OCI-LY7 (cell line): ENCODE measurements at regions not wholly inside any gene's neighbourhood (a gene's known extent, or its start where the extent isn't known, plus 50 kb on each side); places are given as distances from the start of the nearest gene placed in this dataset.

Experiments used
- BruUV-seq: library from RNA; stranded (reverse); fragments of 400-500 nt; replicated peaks from 2 replicates; lab custom pipeline; 2021; lab: Mats Ljungman, UMichigan
- CTCF ChIA-PET: fragments of 300-600 bp; sonication (Branson Sonifier 250); formaldehyde crosslinking; loops from one replicate; lab custom pipeline; 2022; ENCODE audit warnings: antibody characterized with exemption; ENCODE audit not compliant: unreplicated experiment; lab: Charles Lee
- POLR2A ChIA-PET: fragments of 300-600 bp; sonication (Branson Sonifier 250); formaldehyde crosslinking; loops from one replicate; lab custom pipeline; 2022; ENCODE audit warnings: antibody characterized with exemption; lab: Charles Lee
- DNase-seq: peaks from one replicate; pipeline ENCODE4 v3.0.0-alpha.2; 2015; ENCODE audit warnings: low spot score
- H2AFZ ChIP-seq: fragments of 200-600 bp; sonication (generic), shearing (Covaris generic); 2 replicates; pipeline ENCODE4 v1.6.1; 2014; ENCODE audit warnings: mild to moderate bottlenecking, antibody characterized with exemption, low read length, moderate library complexity
- H3K27ac ChIP-seq: fragments of 200-600 bp; sonication (generic); 2 replicates; pipeline ENCODE4 v1.5.1; 2014; ENCODE audit warnings: mixed run types, low read depth, mild to moderate bottlenecking, moderate library complexity, low read length, inconsistent platforms; ENCODE audit not compliant: poor library complexity, severe bottlenecking
- H3K36me3 ChIP-seq: fragments of 200-600 bp; sonication (generic); 2 replicates; pipeline ENCODE4 v1.6.1; 2014; ENCODE audit warnings: mild to moderate bottlenecking, antibody characterized with exemption, low read length, moderate library complexity, mixed read lengths; ENCODE audit not compliant: insufficient read depth
- H3K4me1 ChIP-seq: fragments of 200-600 bp; sonication (generic); 2 replicates; pipeline ENCODE4 v1.5.1; 2014; ENCODE audit warnings: mild to moderate bottlenecking, low read length; ENCODE audit not compliant: insufficient read depth, poor library complexity, severe bottlenecking
- H3K4me2 ChIP-seq: fragments of 200-600 bp; sonication (generic); 2 replicates; pipeline ENCODE4 v1.6.1; 2014; ENCODE audit warnings: mild to moderate bottlenecking, low read length
- H3K4me3 ChIP-seq: fragments of 200-600 bp; sonication (generic); 2 replicates; pipeline ENCODE4 v1.5.1; 2014; ENCODE audit warnings: mild to moderate bottlenecking, low read depth, low read length; ENCODE audit not compliant: poor library complexity, severe bottlenecking
- H3K79me2 ChIP-seq: fragments of 200-600 bp; sonication (generic); 2 replicates; pipeline ENCODE4 v1.6.1; 2016; ENCODE audit warnings: low read depth, mild to moderate bottlenecking, low read length, moderate library complexity, mixed read lengths; ENCODE audit not compliant: insufficient read depth
- H3K9me2 ChIP-seq: fragments of 200-600 bp; sonication (generic); 2 replicates; pipeline ENCODE4 v1.6.1; 2016; ENCODE audit warnings: mild to moderate bottlenecking, low read length, mixed read lengths; ENCODE audit not compliant: insufficient read depth
- H3K9me3 ChIP-seq: fragments of 200-600 bp; sonication (generic); 2 replicates; pipeline ENCODE4 v1.6.1; 2014; ENCODE audit warnings: mild to moderate bottlenecking, mixed run types, low read length, mixed read lengths
- H4K20me1 ChIP-seq: fragments of 200-600 bp; sonication (generic); 2 replicates; pipeline ENCODE4 v1.6.1; 2014; ENCODE audit warnings: mild to moderate bottlenecking, antibody characterized with exemption, low read length, moderate library complexity, mixed read lengths; ENCODE audit not compliant: insufficient read depth
- EZH2phosphoT487 ChIP-seq: fragments of 200-600 bp; sonication (generic); IDR thresholded peaks from 2 replicates; pipeline ENCODE4 v1.6.1; 2018; ENCODE audit warnings: low read depth, borderline replicate concordance, mild to moderate bottlenecking, mixed run types, antibody characterized with exemption, low read length, moderate library complexity, mixed read lengths
- intact Hi-C: fragments of 100-400 bp; cut with micrococcal nuclease; formaldehyde crosslinking; loops from one replicate; pipeline ENCODE4 v1.10.0; 2022; ENCODE audit not compliant: unreplicated experiment
- TF ChIP-seq, protein P1 (sequence below): fragments of 200-600 bp; sonication (generic); conservative IDR thresholded peaks from 2 replicates; pipeline ENCODE4 v1.5.1; 2014; ENCODE audit warnings: mild to moderate bottlenecking, antibody characterized with exemption, low read length, moderate library complexity, mixed read lengths

DNA sequence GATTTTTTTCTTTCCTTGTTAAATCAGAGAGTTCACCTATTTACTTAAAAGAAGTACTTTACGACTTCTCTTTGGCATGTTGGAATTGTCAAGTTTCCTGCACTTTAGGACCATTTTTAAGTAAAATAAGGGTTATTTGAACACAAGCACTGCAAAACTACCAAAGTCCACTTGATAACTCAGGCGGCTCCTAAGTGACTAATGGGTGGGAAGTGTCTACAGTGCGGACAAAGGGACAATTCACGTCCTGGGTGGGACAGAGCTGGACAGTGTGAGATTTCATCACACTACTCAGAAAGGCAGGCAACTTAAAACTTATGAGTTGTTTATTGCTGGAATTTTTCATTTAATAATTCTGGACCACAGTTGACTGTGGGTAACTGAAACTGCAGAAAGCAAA, 590.2 kb upstream of the UBE2E2 start:
- no peaks in the 10 kb centered on the region for H3K79me2 ChIP-seq
- no peaks in the 10 kb centered on the region for H4K20me1 ChIP-seq
- BruUV-seq = no TSS peak
- no peak for DNase-seq
- no peaks in the 10 kb centered on the region for H3K9me2 ChIP-seq
- H3K27ac ChIP-seq = no peak overlapping the region
- ChIA-PET CTCF (no interaction called here), POLR2A (no interaction called here)
- intact Hi-C loops = no loop called here
- no peaks in the 10 kb centered on the region for H3K9me3 ChIP-seq
- no peak overlapping the region for H3K4me3 ChIP-seq
- no peak overlapping the region for H2AFZ ChIP-seq
- H3K4me1 ChIP-seq = no peaks in the 10 kb centered on the region
- H3K4me2 ChIP-seq = no peak overlapping the region
- TF ChIP-seq, protein P1, sequence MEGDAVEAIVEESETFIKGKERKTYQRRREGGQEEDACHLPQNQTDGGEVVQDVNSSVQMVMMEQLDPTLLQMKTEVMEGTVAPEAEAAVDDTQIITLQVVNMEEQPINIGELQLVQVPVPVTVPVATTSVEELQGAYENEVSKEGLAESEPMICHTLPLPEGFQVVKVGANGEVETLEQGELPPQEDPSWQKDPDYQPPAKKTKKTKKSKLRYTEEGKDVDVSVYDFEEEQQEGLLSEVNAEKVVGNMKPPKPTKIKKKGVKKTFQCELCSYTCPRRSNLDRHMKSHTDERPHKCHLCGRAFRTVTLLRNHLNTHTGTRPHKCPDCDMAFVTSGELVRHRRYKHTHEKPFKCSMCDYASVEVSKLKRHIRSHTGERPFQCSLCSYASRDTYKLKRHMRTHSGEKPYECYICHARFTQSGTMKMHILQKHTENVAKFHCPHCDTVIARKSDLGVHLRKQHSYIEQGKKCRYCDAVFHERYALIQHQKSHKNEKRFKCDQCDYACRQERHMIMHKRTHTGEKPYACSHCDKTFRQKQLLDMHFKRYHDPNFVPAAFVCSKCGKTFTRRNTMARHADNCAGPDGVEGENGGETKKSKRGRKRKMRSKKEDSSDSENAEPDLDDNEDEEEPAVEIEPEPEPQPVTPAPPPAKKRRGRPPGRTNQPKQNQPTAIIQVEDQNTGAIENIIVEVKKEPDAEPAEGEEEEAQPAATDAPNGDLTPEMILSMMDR = no peak
- no peak for TF ChIP-seq EZH2phosphoT487
- no peaks in the 10 kb centered on the region for H3K36me3 ChIP-seq

DNA sequence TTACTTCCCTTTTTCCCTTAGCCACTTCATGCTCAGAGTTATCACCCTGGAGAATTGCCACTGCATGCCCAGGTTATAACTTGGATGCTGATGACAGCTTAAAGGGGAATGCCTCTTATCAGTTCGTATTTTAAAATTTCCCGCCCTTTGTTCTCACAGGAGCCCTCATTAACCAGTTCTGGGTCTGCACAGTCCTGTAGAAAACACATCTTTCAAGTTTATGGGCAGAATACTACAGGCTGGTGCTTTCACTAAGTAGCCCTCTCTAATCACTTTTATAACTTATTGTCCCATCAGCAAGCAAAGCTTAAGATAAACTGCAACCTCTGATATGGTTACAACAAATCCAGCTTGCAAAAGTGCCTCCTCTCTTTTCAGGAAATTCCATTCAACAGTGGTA, 587.3 kb upstream of the UBE2E2 start:
- POLR2A ChIA-PET = interaction anchor here (0.6 to 1.5 kb wide), 2 partner anchors 15 to 497 kb away, joined by 4 read pairs; no protein-coding TSS in a partner anchor
- no peak overlapping the region for H3K27ac ChIP-seq
- no peaks in the 10 kb centered on the region for H3K9me2 ChIP-seq
- intact Hi-C loops = no loop called here
- no peaks in the 10 kb centered on the region for H3K4me1 ChIP-seq
- no peaks in the 10 kb centered on the region for H3K79me2 ChIP-seq
- CTCF ChIA-PET = no interaction called here
- BruUV-seq = no TSS peak
- no peak for DNase-seq
- H3K4me3 ChIP-seq = no peak overlapping the region
- H3K4me2 ChIP-seq = no peak overlapping the region
- H2AFZ ChIP-seq = no peak overlapping the region
- no peaks in the 10 kb centered on the region for H3K36me3 ChIP-seq
- TF ChIP-seq EZH2phosphoT487 = no peak
- TF ChIP-seq, protein P1 = no peak
- no peaks in the 10 kb centered on the region for H4K20me1 ChIP-seq
- H3K9me3 ChIP-seq = no peaks in the 10 kb centered on the region

DNA sequence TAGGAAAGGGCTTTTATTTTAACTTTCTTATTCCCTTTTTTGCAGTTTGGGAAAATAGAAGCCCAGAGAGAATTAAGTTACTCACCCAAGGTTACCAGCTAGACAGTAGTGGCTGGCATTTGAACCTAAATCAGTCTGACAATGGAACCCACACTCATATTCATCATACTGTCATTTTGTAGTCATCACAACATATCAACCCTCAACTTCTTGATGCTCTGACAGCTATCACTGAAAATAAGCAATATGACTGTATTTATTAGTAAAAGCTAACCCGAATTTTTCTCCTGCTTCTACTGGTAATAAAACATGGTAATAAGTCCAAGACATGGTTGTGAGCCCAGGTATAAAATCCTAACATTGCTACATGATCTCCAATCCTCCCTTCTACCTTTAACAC, 585.8 kb upstream of the UBE2E2 start:
- BruUV-seq = no TSS peak
- intact Hi-C loops = no loop called here
- TF ChIP-seq EZH2phosphoT487 = no peak
- CTCF ChIA-PET = no interaction called here
- H4K20me1 ChIP-seq = no peaks in the 10 kb centered on the region
- no peaks in the 10 kb centered on the region for H3K9me2 ChIP-seq
- no peak for DNase-seq
- no peaks in the 10 kb centered on the region for H3K4me1 ChIP-seq
- no peak overlapping the region for H3K4me2 ChIP-seq
- no peaks in the 10 kb centered on the region for H3K36me3 ChIP-seq
- no peaks in the 10 kb centered on the region for H3K79me2 ChIP-seq
- no peaks in the 10 kb centered on the region for H3K9me3 ChIP-seq
- POLR2A ChIA-PET = interaction anchor here (1.3 kb wide), 1 partner anchor 18 kb away, joined by 3 read pairs; no protein-coding TSS in a partner anchor
- H3K4me3 ChIP-seq = no peak overlapping the region
- H3K27ac ChIP-seq = no peak overlapping the region
- H2AFZ ChIP-seq = no peak overlapping the region
